ENCODE measurements at regions not wholly inside any gene's neighbourhood (a gene's known extent, or its start where the extent isn't known, plus 50 kb on each side); places are given as distances from the start of the nearest gene placed in this dataset.

- no peak for DNase-seq (ENCODE audit: low read depth)
Observed at GRCh38 chr7:116145245-116145852, 65.0 kb upstream of the TES start.

- DNase-seq (ENCODE audit: low read depth), result no peak
Observed at GRCh38 chr7:116148108-116148507, 62.2 kb upstream of the TES start.

GRCh38 chr7:116148626-116149025 lies 61.7 kb upstream of the TES start:
- no peak for DNase-seq (ENCODE audit: low read depth)

GRCh38 chr7:116150588-116150987 lies 59.8 kb upstream of the TES start:
- no peak for DNase-seq (ENCODE audit: low read depth)

GRCh38 chr7:116152276-116152675 lies 58.1 kb upstream of the TES start:
- DNase-seq (ENCODE audit: low read depth), result no peak

GRCh38 chr7:116153050-116153449 lies 57.3 kb upstream of the TES start:
- DNase-seq (ENCODE audit: low read depth), result no peak

- DNase-seq (ENCODE audit: low read depth), result no peak
Observed at GRCh38 chr7:116159711-116160110, 50.6 kb upstream of the TES start.
